Mesodermal cell (in vitro differentiated cells): ENCODE measurements at regions not wholly inside any gene's neighbourhood (a gene's known extent, or its start where the extent isn't known, plus 50 kb on each side); places are given as distances from the start of the nearest gene placed in this dataset.

Experiments used
- H3K27ac ChIP-seq: 2 replicates; pipeline ENCODE4 v1.7.0; 2013; ENCODE audit warnings: mild to moderate bottlenecking, low read depth, low read length, moderate library complexity; ENCODE audit not compliant: severe bottlenecking
- H3K36me3 ChIP-seq: 2 replicates; pipeline ENCODE4 v1.7.1; 2013; ENCODE audit warnings: mild to moderate bottlenecking, low read length, moderate library complexity; ENCODE audit not compliant: control insufficient read depth, insufficient read depth
- H3K4me1 ChIP-seq: one replicate; pipeline ENCODE4 v1.7.1; 2013; ENCODE audit warnings: mild to moderate bottlenecking, low read length; ENCODE audit not compliant: insufficient read depth, control insufficient read depth, poor library complexity, severe bottlenecking
- H3K4me3 ChIP-seq: 2 replicates; pipeline ENCODE4 v1.7.0; 2013; ENCODE audit warnings: low read length, control low read depth, mild to moderate bottlenecking; ENCODE audit not compliant: insufficient read depth, poor library complexity, severe bottlenecking; ENCODE audit errors: extremely low read depth
- H3K9me3 ChIP-seq: 2 replicates; pipeline ENCODE4 v1.7.1; 2013; ENCODE audit warnings: mild to moderate bottlenecking, low read length, moderate library complexity; ENCODE audit not compliant: control insufficient read depth
- whole genome bisulfite sequencing, 2 experiments: methylation state at CpG; one replicate each; pipeline ENCODE4 v1.1.5; 2013; ENCODE audit warnings: missing lambda C conversion rate in 2 of 2; ENCODE audit not compliant: insufficient coverage in 2 of 2; 5-methylcytosine and 5-hydroxymethylcytosine counted together

DNA sequence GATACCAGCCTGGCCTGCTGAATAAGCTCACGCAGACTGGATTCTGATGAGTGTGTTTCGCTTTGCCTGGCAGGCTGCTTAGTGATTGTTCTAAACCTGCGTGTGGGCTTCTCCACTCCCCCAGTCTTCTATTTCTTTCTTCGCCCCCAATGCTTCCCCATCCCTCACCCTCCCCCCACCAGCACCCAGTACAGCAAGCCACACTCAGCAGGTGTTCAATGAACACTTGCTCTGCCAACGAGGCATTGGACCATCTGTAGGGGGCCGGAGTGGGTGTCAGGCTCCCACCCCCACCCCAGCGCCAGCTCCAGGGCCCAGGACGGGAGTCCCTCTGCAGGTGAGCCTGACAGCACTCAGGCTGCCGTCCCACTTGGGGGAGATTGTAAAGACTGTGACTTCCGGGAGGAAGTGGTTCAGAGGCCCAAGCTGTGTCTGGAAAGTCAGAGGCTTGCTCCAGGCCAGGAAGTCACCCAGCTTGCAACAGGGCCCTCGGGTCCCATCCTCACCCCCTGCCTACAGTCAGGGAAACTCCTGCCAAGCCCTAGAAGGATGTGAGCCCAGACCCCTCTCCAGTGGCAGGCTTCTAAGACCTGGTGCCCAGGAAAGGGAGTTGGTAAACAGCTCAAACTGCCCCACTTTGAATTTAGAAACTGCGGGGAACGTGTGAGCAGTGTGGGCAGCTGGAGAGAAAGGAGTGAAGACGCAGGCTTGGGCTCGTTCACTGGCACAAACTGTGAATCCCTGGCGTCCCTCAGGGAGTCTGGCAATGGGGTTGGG is 66.3 kb upstream of the PRDM11 start:
- no peak overlapping the region for H3K27ac ChIP-seq
- H3K9me3 ChIP-seq: no peaks in the 10 kb centered on the region
- no peak overlapping the region for H3K4me3 ChIP-seq
- no peaks in the 10 kb centered on the region for H3K36me3 ChIP-seq
- H3K4me1 ChIP-seq: peaks cover 19% of the 10 kb centered on the region
- 83 to 85% methylated on average over 10 of the region's 16 CpGs for WGBS, 2 experiments

DNA sequence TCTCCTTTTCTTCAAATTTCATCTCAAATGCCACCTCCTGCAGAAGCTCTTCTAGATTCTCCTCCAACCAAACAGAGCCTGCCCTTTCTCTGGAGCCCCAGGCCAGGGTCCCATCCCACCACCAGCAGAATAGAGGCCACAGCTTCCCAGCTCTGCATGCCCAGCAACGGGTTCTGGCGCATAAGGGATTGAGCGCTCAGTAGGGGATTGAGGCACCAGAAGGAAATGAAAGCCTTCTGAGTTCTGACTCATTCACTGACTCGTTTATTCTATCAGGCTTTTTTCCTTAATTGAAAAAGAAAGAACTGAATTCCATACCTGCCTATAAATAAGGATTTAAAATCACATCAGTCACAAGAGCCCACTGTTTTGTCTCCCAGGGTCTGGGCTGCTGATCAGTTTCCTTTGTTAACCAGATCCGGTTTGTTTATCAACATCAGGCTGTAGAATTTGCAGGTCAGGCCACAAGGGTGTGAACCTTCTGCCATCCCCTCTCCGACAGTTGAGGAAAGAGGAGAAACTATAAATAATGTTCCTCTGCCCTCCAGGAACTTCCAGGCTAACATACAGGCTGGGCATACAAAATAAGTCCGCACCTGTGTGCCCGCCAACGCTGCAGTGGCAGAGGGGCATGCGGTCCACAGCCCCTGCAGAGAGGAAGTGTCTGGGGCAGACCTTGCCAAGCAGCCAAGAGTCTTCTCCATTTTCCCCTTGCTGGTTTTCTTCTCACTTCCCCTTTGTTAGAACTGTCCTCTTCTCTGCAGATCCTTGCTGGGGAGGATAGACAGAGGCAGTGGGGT is 63.5 kb upstream of the PRDM11 start:
- Histone ChIP-seq H3K4me1 (peaks cover 19% of the 10 kb centered on the region), H3K36me3 (no peaks in the 10 kb centered on the region), H3K27ac (no peak overlapping the region), H3K9me3 (no peaks in the 10 kb centered on the region), H3K4me3 (no peak overlapping the region)
- WGBS, 2 experiments: 48 to 54% methylated on average over 5 to 9 of the region's 10 CpGs

GRCh38 chr11:45083544-45084087 is 62.8 kb upstream of the PRDM11 start:
- Histone ChIP-seq H3K4me3 (no peak overlapping the region), H3K27ac (no peak overlapping the region), H3K9me3 (no peaks in the 10 kb centered on the region), H3K4me1 (peaks cover 18% of the 10 kb centered on the region), H3K36me3 (no peaks in the 10 kb centered on the region)
- WGBS, 2 experiments: 37 to 39% methylated on average over 3 of the region's 3 CpGs

GRCh38 chr11:45085646-45086501 is 60.6 kb upstream of the PRDM11 start:
- no peaks in the 10 kb centered on the region for H3K36me3 ChIP-seq
- H3K4me3 ChIP-seq: no peak overlapping the region
- H3K4me1 ChIP-seq: peaks cover 7% of the 10 kb centered on the region
- no peak overlapping the region for H3K27ac ChIP-seq
- WGBS, 2 experiments: 61 to 71% methylated on average over 5 to 10 of the region's 11 CpGs
- no peaks in the 10 kb centered on the region for H3K9me3 ChIP-seq

- peaks cover 7% of the 10 kb centered on the region for H3K4me1 ChIP-seq
- H3K4me3 ChIP-seq: no peak overlapping the region
- no peaks in the 10 kb centered on the region for H3K36me3 ChIP-seq
- H3K27ac ChIP-seq: no peak overlapping the region
- 88 to 89% methylated on average over 5 of the region's 5 CpGs for WGBS, 2 experiments
- H3K9me3 ChIP-seq: no peaks in the 10 kb centered on the region
Observed at GRCh38 chr11:45086526-45086925, 59.9 kb upstream of the PRDM11 start.

DNA sequence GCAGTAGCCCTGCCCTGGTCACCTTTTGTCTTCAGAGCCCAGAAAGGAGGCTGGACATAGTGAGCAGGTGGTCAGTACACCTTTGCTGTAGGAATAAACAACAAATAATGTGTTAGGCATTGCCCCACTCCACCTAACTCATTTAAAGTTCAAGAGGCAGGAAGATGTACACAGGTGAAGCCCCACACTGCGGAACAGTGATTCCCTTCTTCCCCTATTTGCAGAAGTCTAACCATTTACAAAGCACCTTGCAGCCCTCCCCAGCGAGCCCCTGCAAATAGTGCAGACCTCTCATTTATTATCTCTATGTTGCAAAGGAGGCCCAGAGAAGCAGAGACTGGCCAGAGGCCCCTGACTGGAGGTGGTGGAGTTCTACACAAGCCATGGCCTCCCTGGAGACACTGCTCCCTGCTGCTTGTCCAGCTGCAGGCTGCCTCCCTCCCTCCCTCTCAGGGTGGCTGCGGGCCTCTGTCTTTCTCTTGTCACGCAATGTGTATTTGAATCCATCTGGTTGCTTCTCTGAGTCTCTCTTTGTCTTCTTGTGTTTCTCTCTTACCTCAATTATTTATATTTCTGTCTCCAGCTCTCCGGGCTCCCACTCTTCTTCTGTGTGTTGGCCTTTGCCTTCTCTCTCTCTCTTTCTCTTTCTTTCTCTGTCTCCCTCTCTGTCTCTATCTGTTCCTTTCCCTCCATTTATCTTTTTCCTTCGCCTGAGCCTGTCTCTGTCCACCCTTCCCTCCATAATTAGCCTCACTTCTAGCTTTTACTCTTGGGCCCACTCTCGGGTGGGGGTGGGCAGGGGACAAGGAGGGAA is 59.1 kb upstream of the PRDM11 start:
- no peak overlapping the region for H3K27ac ChIP-seq
- 71 to 81% methylated on average over 6 of the region's 7 CpGs for WGBS, 2 experiments
- H3K4me1 ChIP-seq: peaks cover 15% of the 10 kb centered on the region
- no peaks in the 10 kb centered on the region for H3K9me3 ChIP-seq
- no peaks in the 10 kb centered on the region for H3K36me3 ChIP-seq
- H3K4me3 ChIP-seq: no peak overlapping the region

GRCh38 chr11:45087900-45088160 is 58.6 kb upstream of the PRDM11 start:
- H3K27ac ChIP-seq: no peak overlapping the region
- no peaks in the 10 kb centered on the region for H3K36me3 ChIP-seq
- no peaks in the 10 kb centered on the region for H3K9me3 ChIP-seq
- WGBS, 2 experiments: 85 to 86% methylated on average over 5 to 7 of the region's 7 CpGs
- no peak overlapping the region for H3K4me3 ChIP-seq
- peaks cover 20% of the 10 kb centered on the region for H3K4me1 ChIP-seq

DNA sequence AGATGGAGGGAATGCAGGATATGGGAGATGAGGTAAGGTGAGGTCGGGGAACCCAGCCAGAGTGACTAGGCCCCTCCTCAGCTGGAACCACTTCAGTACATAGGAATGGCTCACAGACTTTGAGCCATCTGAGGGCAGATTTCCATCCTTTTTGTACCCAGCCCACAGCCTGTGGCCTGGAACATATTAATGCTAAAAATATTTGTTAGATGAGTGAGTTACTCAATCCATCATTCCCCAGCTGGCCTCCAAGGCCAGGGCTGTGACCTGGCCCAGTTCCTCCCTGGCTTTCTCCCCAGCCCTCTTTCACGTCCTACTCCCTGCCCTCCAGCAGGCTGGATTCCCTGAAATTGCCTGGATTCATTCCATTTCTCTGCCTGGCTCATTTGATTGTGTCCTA is 57.2 kb upstream of the PRDM11 start:
- Histone ChIP-seq H3K9me3 (no peaks in the 10 kb centered on the region), H3K4me1 (peaks cover 24% of the 10 kb centered on the region), H3K27ac (no peak overlapping the region), H3K36me3 (no peaks in the 10 kb centered on the region), H3K4me3 (no peak overlapping the region)
- WGBS, 2 experiments: 85 to 100% methylated on average over 2 of the region's 2 CpGs

- peaks cover 24% of the 10 kb centered on the region for H3K4me1 ChIP-seq
- 55 to 93% methylated on average over 3 to 4 of the region's 6 CpGs for WGBS, 2 experiments
- H3K36me3 ChIP-seq: no peaks in the 10 kb centered on the region
- no peak overlapping the region for H3K27ac ChIP-seq
- H3K9me3 ChIP-seq: no peaks in the 10 kb centered on the region
- no peak overlapping the region for H3K4me3 ChIP-seq
Observed at GRCh38 chr11:45089676-45090499, 56.6 kb upstream of the PRDM11 start.
